Right lobe of liver (tissue), 4 donors: ENCODE measurements at regions not wholly inside any gene's neighbourhood (a gene's known extent, or its start where the extent isn't known, plus 50 kb on each side); places are given as distances from the start of the nearest gene placed in this dataset.

ENCODE experiments used
- CTCF ChIP-seq, 4 donors: fragments of 200-600 bp in 3 of 4; fragments of 450-650 bp in 1 of 4; IDR thresholded peaks; one replicate each; pipeline versions ENCODE4 v1.5.1 to v1.8.0; 2016 to 2022; ENCODE audit warnings: antibody characterized with exemption in 4 of 4, mild to moderate bottlenecking in 2 of 4
- POLR2A ChIP-seq: fragments of 450-650 bp; IDR thresholded peaks from one replicate; pipeline ENCODE4 v1.6.1; 2017; ENCODE audit warnings: antibody characterized with exemption, mild to moderate bottlenecking
- donor health status: DM: no; HTN: no; CAD: no.
- donor health status: DM: no; HTN: no; CAD: no.
- donor health status: DM: no; HTN: yes; CAD: no.

GRCh38 chr2:8454797-8455196, 227.1 kb upstream of the ID2 start:
- TF ChIP-seq CTCF (IDR thresholded peaks at IDR 0.05) (no peak), POLR2A (no peak)
